Fibroblast of gingiva (primary cell): ENCODE measurements at regions not wholly inside any gene's neighbourhood (a gene's known extent, or its start where the extent isn't known, plus 50 kb on each side); places are given as distances from the start of the nearest gene placed in this dataset.
"Not testable (repeated sequence)": the region's sequence is repeated elsewhere in the genome, so short reads cannot be mapped to it uniquely, and the experiment has no call there.

Experiments
- DNase-seq: peaks from one replicate; pipeline ENCODE4 v3.0.0-alpha.2; 2011; ENCODE audit warnings: low read depth

DNA sequence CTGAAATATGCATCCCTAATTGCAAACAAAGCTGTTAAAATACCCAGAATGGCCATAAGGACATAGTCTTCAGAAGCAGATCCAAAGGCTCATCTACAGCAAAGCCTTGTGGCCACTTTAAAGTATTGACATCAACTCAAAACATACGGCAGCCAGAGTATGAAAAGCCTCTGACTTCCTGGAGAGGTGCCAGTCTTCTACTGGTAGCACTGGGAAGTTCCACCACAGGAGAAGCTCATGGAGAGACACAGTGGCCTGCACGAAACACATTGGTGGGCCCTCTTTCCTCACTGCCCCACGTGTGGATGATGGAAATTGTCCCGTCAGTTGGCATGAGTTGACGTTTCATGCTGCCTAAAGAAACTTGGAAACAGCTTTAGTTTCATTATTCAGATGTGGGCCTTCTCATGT lies 202.6 kb upstream of the HEY2 start:
- DNase-seq = peak; percentile 56

DNA sequence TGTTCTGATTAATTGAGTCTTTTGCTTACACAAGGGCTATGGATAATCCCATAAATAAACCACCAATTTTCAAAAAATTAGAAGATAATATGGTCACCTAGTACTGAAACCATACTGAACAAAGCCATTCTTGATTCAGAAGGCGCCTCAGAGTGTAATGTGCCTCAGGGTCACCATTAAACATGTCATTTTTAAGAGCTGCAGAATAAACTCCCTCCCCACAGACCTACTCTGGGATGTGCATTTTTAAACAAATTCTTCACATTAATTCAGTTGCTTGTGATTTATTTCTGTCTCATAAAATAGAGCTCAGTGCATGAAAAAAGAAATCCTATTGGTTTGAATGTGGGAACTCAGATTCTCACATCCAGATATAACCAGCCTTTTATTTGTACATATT lies 202.1 kb upstream of the HEY2 start:
- no peak for DNase-seq

DNA sequence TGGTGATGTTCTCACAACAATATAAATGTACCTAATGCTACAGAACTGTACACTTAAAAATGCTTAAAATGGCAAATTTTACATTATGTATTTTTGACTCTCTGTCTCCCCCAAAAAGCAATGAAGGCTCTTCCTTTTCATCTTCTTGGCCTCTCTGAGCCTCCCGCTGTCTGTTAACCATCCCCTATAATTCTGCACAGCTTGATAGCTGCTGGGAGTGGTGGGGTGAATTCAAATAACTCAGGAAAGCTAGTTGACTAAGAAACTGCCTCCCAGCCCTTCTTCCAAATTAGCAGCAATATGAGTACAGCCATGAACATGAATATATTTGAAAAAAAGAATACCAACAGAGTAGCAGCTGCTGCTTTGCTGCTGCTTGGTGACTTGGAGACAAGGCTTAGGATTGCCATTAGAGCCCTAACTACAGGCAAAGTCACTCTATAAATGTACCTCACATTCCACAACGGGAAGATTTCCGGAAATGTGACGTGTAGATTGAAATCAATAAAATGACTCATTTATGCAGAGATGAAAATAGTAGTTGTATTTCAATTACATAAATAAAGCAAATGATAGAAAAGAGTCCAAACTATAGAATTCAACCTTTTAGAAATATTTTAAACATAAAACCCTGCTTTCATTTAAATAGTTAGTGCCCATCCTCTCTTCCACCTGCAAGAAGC lies 200.1 kb upstream of the HEY2 start:
- no peak for DNase-seq

DNA sequence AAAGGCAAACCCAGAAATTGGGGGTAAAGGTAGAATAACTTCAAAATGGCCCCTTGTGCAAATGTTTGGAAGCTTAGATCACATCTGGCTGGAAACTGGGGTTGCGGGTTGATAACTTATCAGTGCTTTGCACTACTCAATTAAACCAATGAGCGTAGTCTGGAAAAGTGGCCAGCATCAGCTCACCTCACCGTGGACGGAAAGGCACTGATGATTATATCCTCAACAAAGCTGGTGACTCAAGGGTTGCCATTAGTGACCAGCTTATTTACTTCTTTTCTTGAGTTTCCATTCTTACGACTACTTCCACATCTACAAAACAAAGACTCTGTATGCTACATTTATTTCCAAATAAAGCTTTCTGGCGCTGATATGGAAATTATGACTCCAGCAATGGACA lies 198.5 kb upstream of the HEY2 start:
- DNase-seq = no peak

DNA sequence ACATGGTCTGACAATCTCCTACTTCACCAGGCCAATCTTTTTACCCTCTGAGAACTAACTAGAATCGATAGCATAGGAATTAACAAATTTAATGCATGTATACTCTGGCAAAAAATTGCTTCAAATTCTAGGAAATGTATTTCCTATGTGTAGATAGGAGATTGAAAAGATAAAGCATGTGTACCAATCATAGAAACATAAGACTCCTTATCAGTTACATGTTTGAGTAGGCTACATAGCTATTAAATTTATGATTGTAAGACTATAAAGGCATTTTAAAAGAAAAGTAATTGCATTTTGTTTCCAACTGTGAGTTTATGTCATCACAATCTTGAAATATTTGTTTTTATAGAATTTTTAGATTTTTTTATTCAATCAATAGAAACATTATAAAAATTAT lies 196.6 kb upstream of the HEY2 start:
- no peak for DNase-seq

DNA sequence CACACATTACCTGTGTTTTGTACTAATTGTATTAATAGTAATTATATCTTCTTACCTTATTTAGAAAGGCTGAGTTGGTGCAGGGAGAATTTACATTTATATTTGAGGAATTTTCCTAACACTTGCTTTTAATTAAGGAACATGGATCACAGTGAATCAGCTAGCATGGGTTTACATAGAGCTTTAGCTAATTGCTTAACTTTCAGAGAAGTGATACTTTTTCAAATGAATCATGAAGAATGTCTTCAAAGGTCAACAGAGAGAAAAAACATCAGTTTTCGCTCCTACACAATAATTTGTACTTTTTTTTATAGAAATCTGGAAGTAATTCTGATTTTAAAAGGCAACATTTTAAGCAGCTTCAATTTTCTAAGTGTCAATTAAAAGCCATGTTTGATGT lies 195.0 kb upstream of the HEY2 start:
- peak; percentile 67 for DNase-seq

DNA sequence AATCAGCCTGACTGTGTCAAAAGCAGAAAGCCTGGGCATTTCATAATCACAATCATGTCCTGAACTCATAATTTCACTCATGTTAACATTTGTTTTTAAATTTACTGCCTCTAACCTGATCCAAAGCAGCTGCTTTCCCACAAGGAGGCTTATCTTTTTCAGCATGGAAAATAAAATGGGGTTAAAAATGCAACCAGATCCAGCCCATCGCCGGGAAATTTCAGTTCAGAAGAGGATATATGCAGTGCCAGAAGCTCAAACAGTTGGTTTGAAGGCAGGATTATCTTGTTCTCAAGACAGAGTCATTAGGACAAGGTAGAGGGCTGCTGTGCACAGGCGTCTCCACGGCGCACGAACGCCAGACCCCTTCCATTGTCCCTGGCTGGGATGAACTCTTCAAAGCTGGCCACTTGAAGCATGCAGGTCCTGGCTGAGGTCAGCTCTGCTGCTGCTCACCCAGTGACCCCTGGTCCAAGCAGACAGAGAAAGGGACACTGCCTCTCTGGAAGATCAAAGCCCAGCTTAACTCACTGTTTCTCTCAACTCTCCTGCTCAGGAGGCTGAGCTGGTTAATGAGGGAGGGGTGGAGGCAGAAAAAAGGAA lies 191.1 kb upstream of the HEY2 start:
- no peak for DNase-seq

DNA sequence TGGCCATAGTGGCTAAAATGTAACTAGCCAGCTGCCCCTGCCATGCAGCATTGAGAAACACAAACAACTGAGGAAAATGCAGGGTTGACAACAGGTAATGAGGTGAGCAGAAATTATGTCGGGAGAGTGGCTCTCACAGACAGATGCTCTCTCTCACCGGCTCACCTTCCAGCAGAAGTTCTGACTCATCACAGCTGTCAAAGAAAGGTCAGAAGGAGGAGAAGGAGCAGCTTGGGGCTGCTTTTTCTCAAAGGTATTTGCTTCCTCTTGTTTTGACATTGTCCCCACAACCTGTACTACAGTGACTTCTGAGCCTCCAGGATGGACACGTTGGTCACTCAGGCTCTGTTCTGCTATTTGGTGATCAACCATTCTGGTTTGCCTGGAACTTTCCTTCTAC lies 190.5 kb upstream of the HEY2 start:
- DNase-seq = no peak

DNA sequence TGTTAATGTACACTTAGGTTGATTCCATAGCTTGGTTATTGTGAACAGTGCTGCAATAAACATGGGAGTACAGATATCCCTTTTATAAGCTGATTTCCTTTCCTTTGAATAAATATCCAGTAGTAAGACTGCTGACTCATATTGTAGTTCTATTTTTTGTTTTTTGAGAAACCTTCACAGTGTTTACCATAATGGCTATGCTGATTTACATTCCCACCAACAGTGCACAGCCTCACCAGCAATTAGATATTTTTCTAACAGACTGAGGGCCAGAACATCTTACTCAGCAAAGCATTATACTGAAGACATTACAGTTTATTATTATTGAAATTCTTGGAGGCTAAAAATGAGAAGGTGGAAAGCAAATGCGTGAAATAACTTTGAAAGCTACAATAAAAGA lies 187.3 kb upstream of the HEY2 start:
- DNase-seq = no peak

DNA sequence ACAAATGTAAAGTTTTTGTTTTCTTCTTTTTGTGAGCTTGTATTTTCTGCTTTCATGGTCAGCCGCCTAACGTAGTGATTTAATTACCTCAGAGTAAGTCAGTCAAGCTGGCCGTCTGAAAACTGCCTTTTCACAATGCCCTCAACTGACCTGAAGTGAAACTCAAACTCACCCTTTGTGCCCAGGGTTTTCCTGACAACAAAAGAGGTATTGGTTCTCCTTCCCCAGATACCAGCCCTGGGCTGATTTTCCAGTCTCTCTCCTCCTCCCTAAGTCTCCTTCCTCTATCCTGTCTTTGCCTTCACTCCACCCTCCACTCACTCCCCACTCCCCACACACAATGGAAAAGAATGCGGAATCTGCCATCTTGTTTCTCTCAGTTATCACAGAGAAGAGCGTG lies 184.5 kb upstream of the HEY2 start:
- DNase-seq = no peak

DNA sequence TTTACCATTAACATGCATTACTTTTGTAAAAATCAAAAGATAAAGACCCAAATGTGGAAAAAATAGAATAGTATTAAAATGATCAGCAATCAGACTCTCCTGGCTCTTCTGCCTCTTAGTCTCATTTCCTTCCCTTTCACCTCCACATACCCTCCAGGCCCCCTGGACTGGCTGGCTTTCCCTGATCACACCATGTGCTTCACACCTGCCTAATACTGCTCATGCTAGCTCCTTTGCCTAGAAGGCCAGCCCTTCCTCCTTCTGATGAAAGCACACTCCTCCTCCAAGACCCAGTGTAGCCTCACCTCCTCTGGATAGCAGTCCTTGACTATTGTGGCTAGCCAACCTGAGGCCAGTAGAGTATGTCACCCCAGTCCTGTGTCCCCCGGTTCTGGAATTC lies 182.0 kb upstream of the HEY2 start:
- no peak for DNase-seq

DNA sequence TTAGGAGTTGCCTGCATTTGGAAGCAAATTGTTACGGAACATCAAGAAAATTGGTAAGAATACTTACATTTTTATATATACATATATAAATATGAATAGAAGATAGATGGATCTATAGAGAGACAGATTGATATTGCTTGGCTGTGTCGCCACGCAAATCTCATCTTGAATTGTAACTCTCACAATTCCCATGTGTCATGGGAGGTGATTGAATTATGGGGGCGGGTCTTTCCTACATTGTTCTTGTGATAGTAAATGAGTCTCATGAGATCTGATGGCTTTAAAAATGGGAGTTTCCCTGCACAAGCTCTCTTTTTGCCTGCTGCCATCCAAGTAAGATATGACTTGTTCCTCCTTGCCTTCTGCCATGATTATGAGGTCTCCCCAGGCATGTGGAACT lies 180.8 kb upstream of the HEY2 start:
- no peak for DNase-seq

DNA sequence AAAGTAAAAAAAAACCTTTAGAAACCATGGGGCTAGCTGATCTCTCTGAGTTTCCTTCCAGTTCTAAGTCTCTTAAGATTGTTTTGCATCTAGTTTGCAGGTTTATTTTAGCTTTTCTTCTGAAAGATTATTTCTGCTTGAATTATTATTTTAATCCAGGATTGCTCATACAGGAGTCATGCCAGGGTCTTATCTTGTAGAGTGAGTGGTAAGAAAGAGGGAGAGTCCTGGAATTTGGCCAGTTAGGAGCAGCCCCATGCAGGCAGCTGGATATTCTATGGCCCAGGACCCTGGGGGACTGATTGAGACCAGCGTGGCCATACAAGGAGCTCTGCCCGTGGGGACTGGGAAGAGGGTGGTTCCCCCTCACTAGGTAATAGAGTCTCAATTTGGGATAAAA lies 178.9 kb upstream of the HEY2 start:
- DNase-seq = no peak

DNA sequence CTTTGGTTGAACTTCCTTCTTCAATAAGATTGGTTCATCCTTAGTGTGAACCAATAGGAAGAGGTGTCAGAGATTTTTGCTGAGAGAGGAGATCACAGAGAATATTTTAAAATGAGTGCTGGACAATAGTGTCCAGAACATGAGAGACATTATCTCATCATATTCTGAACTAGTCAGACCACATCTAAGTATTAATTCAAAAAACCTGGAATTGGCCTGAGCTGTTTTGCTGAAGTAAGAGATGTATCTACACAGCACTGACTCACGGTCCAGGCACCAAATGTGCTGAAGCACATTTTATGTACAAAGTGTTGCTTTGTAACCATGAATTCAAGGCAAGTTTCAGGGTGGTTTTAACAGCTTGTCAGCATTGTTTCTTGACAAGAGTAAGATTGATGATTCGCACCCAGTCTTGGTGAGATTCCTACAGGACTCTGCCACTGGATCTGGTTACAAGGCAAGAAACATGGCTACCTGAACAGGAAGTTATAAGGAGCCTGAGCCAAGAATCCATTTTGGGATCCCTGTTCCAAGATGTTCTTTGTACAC lies 178.2 kb upstream of the HEY2 start:
- DNase-seq = no peak

DNA sequence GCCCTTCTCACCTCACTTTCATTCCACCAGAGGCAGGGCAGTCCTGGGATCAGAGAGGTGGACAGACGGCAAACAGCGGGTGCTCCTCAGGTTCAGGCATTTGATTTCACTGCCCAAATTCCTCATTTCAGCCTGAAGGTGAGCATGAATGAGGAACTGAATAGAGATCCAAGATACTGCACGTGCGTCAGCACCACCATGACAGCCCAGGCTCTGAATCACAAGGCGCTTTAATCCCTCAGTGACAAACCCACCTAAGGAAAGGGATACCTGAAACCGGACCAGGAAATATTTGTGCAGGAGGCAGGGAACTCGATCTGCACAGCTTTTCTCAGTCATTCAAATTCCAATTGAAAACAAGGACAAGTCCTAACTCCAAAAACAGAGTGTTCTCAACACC lies 174.8 kb upstream of the HEY2 start:
- no peak for DNase-seq

DNA sequence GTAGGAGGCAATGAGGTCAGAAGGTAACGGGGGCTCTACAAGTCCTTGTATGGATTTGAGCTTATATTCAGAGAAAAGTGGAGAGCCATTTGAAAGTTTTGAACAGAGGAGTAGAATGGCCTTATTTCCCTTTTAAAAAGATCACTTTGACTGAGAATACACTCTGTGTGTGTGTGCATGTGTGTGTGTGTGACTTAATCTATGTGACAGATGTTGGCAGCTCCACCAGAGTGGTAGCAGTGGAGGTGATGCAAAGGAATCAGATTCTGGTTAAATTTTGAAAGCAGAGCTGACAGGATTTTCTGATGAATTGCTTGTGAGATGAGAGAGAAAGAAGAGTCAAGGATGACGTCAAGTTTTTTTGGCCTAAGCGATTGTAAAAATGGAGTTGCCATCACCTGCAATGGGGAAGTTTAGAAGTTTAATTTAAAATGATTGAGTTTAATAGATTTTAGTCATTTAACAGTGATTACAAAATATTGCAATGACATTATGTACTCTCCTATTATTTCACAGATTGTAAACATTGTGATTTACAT lies 172.2 kb upstream of the HEY2 start:
- no peak for DNase-seq

DNA sequence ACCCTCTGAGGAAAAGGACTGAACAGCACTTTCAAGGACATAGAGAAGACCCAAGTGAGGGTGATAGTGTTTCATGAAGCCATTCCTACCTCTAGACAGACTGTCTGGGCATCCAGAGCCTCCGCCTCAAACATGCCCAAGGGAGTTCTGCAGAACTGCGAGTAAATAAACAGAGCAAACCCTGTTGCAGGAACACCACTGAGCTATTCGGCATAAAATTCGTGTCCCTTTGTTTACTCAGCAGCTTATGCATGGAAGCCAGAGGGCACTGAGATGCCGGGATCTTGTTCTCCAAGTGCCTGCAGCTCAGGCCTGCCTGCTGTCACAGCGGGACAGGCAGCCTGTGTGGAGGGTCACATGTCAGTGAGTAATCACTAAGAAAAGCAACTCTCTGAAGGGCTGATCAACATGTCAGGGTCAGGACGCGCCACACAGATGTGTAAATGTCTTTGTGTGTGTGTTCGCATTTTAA lies 164.9 kb upstream of the HEY2 start:
- DNase-seq = peak; percentile 72

DNA sequence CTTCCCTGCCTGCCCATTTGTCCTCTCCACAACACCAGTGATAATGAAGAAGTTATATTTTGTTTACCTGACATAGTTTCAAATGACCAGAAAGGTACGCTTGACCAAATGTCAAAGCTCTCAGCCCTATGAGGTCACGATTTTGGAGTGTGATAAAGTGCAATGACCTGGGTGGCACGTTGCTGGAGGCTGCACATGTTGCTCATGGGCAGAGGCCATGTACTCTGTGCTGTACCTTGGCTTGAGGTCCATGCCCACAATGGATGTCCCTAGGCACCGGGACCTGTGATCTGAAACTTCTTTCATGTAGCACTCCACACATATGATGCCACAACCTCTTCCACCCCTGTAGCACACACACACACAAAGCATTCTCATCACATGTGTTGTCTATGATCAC lies 164.0 kb upstream of the HEY2 start:
- no peak for DNase-seq

DNA sequence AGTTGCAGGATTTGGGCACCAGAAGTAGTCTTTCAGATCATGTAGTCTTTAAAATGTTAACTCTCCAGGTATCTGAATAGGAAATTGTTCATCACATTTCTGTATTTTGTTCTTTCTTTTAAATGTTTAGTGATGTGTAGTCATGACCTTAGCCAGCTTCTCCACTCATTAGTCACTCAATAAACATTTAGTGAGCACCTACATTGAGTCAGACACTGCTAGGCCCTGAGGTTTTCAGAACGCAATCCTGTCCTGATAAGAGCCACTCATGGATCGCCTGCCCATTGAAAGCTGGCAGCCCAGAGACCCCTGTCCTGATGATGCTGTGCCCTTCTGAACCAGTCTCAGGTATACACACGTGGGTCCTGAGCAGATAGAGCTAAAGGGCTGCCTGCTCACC lies 163.4 kb upstream of the HEY2 start:
- no peak for DNase-seq

DNA sequence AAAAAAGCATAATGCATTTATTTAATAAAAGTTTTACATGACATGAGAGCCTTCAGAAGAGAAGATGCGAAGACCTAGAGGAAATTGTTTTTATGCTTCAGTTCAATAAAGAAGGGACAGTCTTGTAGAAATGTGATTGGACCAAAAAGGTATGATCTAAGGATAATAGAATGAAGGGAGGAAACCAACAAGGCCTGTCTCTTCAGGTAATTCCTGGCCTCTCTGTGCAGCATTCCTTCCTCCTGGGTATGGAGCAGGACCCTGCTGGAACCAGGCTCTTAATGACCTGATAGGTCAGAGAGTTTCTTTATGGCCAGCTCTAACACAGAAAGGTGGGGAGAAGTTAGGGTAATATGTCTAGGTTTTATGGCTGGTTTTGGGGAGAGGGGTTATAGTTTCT lies 162.8 kb upstream of the HEY2 start:
- DNase-seq = no peak

DNA sequence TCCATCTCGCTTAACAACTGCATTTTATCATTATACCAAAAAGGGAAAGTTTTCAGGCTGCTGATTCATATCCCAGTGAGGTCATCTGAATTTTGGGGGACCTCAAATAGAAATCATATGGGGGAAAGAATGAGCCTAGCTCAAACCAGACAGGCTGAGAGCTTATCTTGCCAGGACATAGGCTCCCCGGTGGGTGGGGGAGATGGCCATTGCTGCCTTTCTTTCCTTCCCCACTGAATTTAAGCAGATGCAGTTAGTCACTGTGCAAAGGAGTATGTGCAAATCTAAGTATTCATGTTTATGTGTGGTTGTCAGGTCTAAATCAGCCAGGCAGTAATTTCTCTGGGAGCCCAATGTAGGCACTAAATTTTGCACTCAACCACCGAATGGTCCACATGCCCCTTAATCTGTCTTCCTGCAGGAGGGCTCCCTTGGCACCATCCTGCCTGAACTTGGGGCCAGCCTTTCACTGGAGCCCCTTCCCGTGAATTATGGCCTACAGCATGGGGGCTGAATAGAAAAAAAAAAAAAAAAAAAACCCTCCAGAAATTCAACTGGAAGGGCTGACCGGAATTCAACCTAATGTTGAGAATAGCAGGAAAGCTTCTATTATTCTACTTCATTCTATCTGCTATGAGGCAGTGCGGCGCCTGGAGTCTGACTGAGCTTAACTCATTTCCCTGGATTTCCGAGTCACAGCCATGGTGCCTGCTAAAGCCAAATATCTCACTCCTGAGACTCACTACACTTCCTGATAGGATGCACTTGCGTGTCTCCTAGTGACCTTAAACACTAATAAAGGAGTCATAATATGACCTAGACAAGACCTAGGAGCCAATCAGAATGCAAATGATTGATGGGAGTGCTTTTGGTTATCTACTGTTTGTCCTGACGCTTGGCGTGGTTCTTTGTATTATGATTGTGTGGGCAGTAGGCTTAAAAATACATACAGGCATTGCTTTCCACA lies 161.5 kb upstream of the HEY2 start:
- DNase-seq = no peak

DNA sequence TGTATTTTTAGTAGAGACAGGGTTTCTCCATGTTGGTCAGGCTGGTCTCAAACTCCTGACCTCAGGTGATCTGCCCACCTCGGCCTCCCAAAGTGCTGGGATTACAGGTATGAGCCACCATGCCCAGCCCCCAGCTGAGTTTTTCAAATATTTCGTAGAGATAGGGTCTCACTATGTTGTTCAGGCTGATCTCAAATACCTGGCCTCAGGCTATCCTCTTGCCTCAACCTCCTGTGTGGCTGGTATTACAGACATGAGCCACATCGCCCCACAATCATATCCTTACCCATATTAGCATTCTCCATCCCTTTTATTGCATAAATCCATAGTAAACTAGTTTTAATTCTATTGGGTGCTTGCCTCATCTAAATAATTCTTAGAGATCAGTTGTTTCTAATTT lies 157.6 kb upstream of the HEY2 start:
- DNase-seq = not testable (repeated sequence)
